HEK293T (cell line): ENCODE measurements at regions not wholly inside any gene's neighbourhood (a gene's known extent, or its start where the extent isn't known, plus 50 kb on each side); places are given as distances from the start of the nearest gene placed in this dataset.

Experiments
- BHLHE40 ChIP-seq: fragments of 450-650 bp; IDR thresholded peaks from 2 replicates; pipeline ENCODE4 v1.6.1; 2016; ENCODE audit warnings: mild to moderate bottlenecking, moderate library complexity, borderline replicate concordance
- ELF4 ChIP-seq: fragments of 450-650 bp; IDR thresholded peaks from 2 replicates; pipeline ENCODE4 v1.6.1; 2017; ENCODE audit warnings: antibody characterized with exemption
- FOXA1 ChIP-seq: fragments of 450-650 bp; IDR thresholded peaks from 2 replicates; pipeline ENCODE4 v1.6.1; 2016; ENCODE audit warnings: mild to moderate bottlenecking
- HDGF ChIP-seq: fragments of 450-650 bp; IDR thresholded peaks from 2 replicates; pipeline ENCODE4 v1.6.1; 2017; ENCODE audit warnings: antibody characterized with exemption, borderline replicate concordance
- SP1 ChIP-seq: fragments of 450-650 bp; IDR thresholded peaks from 2 replicates; pipeline ENCODE4 v1.6.1; 2017
- TARDBP ChIP-seq: fragments of 450-650 bp; IDR thresholded peaks from 2 replicates; pipeline ENCODE4 v1.6.1; 2016
- ZNF384 ChIP-seq: fragments of 450-650 bp; IDR thresholded peaks from 2 replicates; pipeline ENCODE4 v1.6.1; 2016

DNA sequence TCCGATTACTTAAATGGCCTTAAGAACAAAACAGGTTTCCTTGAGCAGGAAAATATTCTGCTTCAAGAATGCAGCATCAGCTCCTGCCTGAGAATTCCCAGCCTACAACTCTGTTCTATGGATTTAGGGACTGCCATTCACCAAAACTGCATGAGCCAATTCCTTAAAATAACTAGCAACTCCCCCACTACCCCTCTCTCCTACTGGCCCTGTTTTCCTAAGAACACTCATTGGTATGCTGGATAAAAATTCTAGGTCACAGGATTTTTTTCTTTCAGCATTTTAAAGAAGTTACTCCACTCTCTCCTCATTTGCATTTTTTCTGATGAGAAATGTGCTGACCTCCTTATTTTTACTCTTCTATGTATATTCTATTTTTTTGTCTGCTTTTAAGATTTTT is 347.1 kb downstream of the IDS start:
- TF ChIP-seq ELF4 (no peak), FOXA1 (no peak), SP1 (no peak), TARDBP (no peak), BHLHE40 (no peak), HDGF (no peak), ZNF384 (no peak)
